ENCODE measurements at regions not wholly inside any gene's neighbourhood (a gene's known extent, or its start where the extent isn't known, plus 50 kb on each side); places are given as distances from the start of the nearest gene placed in this dataset.

GRCh38 chr6:135782546-135782945, 69.0 kb upstream of the PDE7B start:
- TF ChIP-seq, protein P1, sequence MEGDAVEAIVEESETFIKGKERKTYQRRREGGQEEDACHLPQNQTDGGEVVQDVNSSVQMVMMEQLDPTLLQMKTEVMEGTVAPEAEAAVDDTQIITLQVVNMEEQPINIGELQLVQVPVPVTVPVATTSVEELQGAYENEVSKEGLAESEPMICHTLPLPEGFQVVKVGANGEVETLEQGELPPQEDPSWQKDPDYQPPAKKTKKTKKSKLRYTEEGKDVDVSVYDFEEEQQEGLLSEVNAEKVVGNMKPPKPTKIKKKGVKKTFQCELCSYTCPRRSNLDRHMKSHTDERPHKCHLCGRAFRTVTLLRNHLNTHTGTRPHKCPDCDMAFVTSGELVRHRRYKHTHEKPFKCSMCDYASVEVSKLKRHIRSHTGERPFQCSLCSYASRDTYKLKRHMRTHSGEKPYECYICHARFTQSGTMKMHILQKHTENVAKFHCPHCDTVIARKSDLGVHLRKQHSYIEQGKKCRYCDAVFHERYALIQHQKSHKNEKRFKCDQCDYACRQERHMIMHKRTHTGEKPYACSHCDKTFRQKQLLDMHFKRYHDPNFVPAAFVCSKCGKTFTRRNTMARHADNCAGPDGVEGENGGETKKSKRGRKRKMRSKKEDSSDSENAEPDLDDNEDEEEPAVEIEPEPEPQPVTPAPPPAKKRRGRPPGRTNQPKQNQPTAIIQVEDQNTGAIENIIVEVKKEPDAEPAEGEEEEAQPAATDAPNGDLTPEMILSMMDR (IDR thresholded peaks at IDR 0.05; ENCODE audit: low read length): no peak
- no peak for TF ChIP-seq EZH2 (optimal IDR thresholded peaks at IDR 0.05; ENCODE audit: low read depth, low read length)
